Testis (tissue), 2 donors: ENCODE measurements at regions not wholly inside any gene's neighbourhood (a gene's known extent, or its start where the extent isn't known, plus 50 kb on each side); places are given as distances from the start of the nearest gene placed in this dataset.

Experiments used
- CTCF ChIP-seq, 3 experiments: fragments of 450-650 bp in 2 of 3; fragments of 200-600 bp in 1 of 3; sonication (generic) in 1 of 3; IDR thresholded peaks; one replicate each; pipeline ENCODE4 v1.5.1; 2016 to 2019; ENCODE audit warnings: antibody characterized with exemption in 3 of 3, mild to moderate bottlenecking in 2 of 3, moderate library complexity in 1 of 3
- POLR2A ChIP-seq: fragments of 450-650 bp; IDR thresholded peaks from one replicate; pipeline ENCODE4 v1.6.1; 2017; ENCODE audit warnings: antibody characterized with exemption, mild to moderate bottlenecking, moderate library complexity

GRCh38 chr7:109996927-109997326 is 1094.0 kb upstream of the LRRN3 start:
- TF ChIP-seq CTCF (IDR thresholded peaks at IDR 0.05) (no peak), POLR2A (no peak)
